Uterus (tissue), 2 donors: ENCODE measurements at regions not wholly inside any gene's neighbourhood (a gene's known extent, or its start where the extent isn't known, plus 50 kb on each side); places are given as distances from the start of the nearest gene placed in this dataset.

Source experiments
- CTCF ChIP-seq, 4 experiments: fragments of 200-600 bp in 2 of 4; fragments of 450-650 bp in 2 of 4; sonication (generic) in 2 of 4; IDR thresholded peaks; one replicate each; pipeline ENCODE4 v1.5.1; 2016 to 2019; ENCODE audit warnings: antibody characterized with exemption in 4 of 4, mild to moderate bottlenecking in 2 of 4, moderate library complexity in 1 of 4
- POLR2A ChIP-seq, 2 donors: fragments of 450-650 bp; IDR thresholded peaks; one replicate each; pipeline ENCODE4 v1.6.1; 2016; ENCODE audit warnings: antibody characterized with exemption in 2 of 2, mild to moderate bottlenecking in 1 of 2, moderate library complexity in 1 of 2

GRCh38 chr1:221104596-221104995 is 225.4 kb downstream of the HLX start:
- TF ChIP-seq CTCF (IDR thresholded peaks at IDR 0.05) (no peak), POLR2A (IDR thresholded peaks at IDR 0.05) (no peak)
